AG20443 (cell line): ENCODE measurements at regions not wholly inside any gene's neighbourhood (a gene's known extent, or its start where the extent isn't known, plus 50 kb on each side); places are given as distances from the start of the nearest gene placed in this dataset.

Experiments
- DNase-seq: peaks from one replicate; pipeline ENCODE4 v3.0.0; 2012; ENCODE audit warnings: low spot score, mixed read lengths

DNA sequence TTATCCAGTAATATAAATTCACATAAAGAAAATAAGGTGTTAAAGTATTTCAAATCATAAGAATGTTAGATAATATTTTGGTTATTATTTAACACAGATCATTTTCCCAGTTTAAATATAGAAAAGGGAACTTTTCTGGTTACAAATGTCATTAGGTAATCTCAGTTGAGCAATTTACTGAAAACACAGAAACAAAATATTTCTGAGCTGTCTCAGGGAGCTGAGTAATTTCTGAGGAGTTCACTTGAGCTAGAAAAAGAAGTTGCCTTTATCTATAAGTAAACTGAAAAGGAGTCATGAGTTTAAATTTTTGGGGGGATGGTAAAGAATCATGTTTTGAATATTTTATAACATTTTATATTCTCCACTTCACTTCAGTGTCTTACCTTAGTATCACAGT, 855.4 kb upstream of the ARPP21 start:
- no peak for DNase-seq

DNA sequence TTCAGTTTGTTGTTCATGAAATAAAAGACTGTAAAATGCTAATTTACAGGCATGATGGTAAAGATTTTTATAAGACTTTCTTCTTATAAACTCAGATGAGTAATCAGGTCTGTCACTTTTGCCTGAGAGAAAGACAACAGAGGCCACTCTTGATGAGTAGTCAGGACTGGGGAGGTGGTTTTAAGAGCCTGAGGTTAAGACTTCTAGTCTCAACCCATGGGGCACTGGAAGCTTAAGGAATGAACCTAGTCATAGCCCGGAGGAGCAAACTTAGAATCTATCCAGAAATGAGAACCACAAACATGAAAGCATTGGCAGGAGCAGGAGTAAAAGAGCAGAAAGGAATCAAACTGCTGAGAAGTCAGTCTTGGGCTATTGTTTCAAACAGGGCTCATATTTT, 846.3 kb upstream of the ARPP21 start:
- no peak for DNase-seq

DNA sequence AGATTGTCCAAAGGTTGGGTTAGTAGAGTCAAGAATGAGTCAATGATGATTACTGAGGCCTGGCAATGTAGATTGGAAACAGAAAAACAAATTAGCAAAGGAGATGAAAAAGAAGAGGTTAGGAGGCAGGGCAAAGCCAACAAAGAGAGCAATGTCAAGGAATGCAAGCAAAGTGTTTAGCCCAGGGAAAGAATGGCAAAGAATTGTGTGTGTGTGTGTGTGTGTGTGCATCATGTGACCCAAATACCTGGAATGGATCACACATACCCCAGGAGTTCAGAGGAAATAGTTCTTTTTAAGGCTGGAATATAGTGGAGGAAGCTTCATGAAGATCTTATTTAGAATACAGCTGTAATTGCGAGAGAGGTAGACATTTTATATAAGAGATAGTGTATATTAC, 831.7 kb upstream of the ARPP21 start:
- no peak for DNase-seq

DNA sequence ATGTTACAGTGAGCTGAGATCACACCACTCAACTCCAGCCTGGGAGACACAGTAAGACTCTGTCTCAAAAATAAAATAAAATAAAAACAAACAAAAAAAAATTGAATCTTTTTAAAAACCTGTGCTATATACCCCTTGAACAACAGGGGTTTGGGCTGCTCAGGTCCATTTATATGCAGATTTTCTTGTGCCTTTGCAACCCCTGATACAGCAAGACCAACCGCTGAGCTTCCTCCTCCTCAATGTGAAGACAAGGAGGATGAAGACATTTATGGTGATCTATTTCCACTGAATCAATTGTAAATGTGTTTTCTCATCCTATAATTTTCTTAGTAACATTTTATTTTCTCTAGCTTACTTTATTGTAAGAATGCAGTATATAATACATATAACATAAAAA, 831.0 kb upstream of the ARPP21 start:
- DNase-seq, result no peak

DNA sequence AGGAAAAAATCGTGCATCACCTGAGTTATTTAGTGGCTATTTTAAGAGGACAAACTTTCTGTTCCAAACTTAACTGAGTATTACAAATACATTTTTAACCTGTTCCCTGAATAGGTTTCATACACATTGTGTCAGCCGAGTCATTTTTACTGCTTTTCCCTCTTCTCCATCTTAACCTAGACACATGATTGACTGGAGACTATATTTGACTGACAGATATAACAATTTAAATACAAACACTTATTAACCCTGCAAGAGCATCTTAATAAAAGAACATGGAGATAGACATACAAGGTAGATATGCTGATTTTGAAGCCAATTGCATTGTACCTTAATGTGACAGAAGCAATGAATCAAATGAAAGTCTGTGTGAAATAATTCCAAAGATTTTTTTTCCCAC, 810.5 kb upstream of the ARPP21 start:
- no peak for DNase-seq

DNA sequence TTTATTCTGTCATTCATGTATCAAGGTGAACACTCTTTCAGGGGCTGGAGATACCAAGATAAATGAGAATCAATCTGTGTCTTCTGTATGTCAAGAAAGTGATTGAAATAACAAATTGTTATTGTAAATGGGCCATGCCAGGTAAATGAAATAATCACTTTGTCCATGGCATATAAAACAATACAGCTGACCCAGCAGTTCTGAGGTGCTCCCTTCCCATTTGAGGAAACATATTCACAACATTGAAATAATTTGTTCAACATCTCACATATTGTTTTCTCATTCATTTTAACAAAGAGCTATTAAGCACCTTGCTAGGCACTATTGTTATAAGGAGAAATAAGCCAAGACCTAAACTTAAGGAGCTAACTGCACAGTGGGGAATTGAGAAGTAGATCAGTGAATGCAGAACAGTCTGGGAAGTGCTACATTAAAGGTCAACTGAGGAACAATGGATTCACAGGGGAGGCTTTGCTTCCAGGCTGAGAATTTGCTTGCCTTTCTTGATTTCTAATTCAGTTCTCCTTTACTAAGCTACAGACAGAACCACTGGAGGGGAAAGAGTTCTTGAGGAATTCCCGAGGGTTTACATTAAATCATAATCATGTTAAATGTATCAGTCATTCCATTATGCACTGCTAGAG, 806.3 kb upstream of the ARPP21 start:
- DNase-seq, result no peak

DNA sequence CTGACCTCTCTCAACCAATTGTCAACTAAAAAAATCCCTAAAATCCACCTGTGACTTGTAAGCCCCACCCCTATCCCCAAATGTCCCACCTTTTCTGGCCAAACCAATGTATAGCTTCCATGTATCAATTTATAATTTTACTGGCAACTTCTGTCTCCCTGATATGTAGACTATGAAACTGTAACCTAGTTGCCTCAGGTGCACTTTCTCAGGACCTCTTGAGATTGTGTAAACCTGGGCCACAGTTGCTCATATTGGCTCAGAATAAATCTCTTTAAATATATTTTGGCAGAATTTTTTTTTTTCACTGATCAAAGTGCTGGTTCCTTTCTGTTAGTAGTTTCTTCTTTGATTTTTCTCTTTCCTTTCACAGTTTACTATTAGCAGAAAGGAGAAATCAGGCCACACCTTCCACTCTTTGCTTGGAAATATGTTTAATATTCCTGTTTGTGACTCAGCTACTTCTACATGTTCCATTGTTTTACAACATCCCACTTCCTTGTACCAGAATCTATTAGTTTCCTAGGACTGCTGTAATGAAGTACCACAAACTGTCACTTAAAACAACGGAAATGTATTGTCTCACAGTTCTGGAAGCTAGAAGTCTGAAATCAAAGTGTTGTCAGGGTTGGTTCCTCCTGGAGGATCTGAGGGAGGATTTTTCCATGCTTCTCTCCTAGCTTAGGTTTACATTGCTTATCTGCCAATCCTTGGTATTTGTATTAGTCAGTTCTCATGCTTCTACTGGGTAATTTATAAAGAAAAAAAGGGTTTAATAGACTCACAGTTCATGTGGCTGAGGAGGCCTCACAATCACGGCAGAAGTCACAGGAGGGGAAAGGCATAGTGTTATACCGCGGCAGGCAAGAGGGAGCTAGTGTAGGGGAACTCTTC, 801.2 kb upstream of the ARPP21 start:
- DNase-seq, result no peak

DNA sequence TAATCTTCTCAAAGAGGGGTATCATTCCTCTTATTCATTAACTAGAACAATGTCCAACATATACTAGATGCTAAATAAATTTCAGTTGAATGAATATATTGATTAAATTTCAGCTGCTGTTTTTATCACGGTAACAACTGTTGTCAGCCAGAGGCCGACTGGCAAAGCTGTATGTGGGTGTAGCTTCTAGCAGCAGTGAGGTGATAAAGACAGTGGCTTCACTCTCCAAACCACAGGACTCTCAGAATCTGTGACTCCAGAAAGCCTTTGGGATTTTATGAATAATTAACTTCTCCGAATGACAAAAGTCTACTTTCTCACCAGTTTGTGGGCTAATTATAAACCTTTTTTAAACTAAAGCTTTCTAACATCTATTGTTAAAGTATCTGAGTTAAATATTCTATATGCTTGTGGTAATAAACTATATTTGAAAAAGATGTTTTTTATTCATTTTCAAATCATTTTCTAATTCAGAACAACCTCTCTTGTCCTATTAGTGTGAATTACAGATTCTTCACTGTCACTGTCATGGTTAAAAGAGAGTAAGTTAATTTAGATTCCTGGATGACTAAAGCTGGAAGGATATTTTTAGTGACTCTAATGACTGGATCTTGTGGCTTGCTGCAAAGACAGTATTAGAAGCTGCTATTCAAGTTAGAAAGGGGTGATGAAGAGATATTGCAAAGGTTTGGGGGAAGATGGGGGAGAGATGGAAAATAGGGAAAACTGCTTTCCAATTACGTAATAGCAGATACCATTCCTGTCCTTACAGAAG, 796.4 kb upstream of the ARPP21 start:
- no peak for DNase-seq

DNA sequence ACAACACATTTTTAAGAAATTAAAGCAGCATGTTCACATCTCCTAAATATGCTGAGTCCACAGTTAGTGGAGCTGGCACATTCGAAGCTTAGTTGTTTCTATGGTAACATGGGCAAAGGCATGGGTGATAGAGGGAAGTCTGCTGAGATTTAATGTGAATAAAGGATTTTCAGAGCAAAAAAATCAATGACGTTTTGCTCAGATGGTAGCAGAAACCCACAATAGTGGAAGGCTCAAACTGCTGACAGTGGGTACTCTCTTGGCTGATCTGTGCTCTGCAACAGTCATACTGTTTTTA, 795.1 kb upstream of the ARPP21 start:
- DNase-seq, result no peak

DNA sequence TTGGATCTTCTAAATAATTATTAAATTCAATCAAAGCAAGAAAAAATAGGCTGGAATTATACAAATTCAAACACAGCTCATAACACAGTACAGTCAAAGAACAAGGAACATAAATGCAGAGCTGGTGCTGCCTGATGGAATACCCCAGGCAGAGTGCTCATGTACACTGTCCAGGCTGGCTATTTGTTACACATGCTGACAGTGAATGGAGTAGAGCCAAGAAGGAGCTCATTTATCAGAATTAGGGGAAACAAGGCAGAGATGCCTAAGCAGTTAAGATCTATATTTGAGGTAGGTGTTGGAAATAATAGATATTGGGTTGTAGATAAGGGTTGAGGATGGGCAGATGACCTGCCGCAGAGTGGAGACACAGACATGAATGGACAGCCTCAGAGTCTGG, 788.2 kb upstream of the ARPP21 start:
- no peak for DNase-seq

DNA sequence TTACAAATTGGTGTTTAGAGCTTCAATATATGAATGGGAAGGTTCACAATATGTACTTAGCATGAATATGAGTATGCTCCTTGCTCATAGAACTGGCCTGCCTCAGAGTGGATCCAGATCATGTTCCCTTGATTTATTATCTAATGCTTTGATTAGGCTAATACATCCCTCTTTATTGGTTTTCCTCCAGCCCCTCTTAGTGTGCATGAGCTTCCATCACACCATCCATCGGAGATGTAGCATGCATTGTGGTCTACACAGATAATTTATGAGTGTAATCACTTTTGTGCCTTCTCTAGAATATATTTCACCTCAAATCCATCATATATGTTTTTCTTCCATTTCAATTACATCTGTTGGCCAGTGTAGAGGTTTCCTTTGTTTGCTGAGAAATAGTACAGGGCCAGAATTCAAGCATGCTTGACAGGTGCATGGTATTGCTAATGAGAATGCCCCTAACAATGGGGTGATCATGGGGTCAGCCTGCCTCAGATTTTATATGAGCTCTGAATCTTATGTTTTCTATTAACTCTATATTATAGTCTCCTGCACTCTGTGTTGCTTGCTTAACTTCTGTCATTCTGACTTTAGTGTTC, 786.4 kb upstream of the ARPP21 start:
- no peak for DNase-seq

DNA sequence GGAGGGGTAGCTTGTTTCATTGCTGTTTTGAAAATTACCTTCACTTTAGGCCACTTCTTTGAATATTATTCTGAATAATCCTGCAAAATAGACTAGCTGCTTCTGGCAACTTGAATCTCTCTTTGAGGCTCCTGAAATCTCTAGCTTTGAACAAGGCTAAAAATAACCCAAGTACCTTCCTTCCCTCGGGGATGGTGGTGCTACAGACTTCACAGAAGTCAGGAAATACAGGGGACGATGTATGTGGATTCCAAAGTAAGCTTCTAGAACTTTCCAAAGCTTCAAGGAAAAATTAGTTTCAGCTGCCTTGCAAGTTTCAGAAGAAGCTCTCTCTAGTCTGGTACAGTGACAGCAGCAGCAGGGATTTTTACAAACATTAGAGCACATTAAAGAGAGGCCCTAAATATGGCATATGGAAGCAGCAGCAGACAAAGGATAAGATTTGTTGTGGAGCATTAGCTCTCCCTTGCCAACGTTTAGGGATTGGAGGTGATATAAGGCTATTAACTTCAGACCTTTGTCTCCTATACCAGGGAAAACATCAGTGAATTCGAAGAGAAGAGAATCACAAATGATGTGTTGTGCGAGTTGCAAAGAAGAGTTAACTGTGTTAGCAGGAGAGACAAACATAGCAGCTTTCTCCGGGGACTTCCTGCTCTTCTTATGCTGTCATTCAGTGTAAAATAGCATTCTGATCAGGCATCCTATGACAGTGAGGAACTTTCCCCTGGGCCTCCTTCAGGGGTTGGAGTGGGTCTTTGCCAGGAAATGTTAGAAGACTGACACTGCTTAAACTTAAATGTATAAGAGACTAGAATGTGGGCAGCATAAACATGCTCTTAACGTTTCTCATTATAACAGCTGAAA, 783.0 kb upstream of the ARPP21 start:
- no peak for DNase-seq

DNA sequence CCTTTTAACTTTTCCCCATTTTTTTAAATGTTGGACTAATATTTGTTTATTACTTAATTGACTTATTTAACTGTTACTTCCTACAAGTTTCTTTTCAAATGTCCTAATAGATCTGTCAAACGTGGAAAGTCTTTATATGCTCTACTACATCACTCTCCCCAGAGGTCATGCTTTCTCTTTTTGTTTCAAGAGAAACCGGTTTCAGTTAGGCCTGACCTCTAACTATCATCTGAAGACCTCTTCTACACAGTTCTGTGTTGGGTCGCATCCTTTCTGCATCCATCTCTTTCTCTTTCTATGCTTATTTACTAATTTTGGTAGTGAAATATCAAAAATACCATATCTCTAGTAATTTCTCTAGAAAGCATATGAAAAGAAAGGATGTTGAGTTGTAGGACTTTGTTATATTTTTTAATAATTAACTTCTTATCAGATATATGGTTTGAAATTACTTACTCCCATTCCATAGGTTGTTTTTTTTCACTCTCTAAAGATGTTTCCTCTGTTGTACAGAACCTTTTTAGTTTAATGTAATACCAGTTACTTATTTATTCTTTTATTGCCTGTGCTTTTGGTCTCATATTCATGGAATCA, 781.2 kb upstream of the ARPP21 start:
- no peak for DNase-seq

DNA sequence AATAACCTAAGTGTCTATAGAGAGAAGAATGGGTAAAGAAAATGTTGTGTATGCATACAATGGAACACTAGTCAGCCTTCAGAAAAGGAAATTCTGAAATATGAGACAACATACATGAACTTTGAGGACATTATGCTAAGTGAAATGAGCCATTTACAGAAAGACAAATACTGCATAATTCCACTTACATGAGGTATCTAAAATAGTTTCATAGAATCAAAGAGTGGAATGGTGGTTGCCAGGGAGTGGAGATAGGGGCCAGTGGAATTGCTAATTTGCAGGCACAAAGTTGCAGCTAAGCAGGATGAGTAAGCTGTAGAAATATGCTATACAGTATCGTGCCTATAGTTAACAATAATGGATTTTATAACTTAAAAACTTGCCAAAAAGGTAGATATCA, 779.6 kb upstream of the ARPP21 start:
- no peak for DNase-seq

DNA sequence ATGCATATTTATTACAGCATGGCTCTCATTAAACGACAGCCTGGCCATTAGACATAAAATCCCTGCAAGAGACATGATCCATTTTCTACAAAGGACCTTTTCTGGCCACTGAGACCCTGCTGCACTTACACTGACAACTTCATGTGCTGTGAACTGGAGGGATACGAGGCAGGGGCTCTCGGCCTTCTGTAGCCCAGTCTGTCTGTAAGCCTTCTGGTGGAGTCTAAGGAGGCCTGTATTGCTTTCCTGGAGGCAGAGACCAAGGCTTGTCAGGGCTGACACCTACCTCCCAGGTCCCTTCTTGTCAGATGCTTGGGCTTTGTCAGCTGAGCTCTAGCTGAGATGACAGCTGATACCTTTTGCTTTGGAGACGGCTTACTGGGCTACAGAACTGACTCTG, 776.9 kb upstream of the ARPP21 start:
- no peak for DNase-seq

DNA sequence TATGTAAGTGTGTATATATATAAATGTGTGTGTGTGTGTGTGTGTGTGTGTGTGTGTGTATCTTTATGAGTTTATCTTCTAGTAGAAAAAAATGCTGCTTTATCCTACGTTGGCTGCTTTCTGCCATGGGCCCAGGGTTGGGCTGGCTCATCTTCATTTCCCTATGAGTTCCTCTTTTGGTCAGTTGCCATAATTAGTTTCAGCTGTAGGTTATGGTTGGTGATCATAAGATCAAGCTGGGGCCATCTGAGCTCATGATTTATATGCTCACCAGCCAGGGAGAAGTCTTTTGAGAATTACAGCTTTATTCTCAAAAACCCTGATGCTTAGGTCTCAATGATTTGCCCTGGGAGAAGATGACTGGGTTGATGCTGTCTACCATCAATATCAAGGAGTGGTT, 775.8 kb upstream of the ARPP21 start:
- no peak for DNase-seq

DNA sequence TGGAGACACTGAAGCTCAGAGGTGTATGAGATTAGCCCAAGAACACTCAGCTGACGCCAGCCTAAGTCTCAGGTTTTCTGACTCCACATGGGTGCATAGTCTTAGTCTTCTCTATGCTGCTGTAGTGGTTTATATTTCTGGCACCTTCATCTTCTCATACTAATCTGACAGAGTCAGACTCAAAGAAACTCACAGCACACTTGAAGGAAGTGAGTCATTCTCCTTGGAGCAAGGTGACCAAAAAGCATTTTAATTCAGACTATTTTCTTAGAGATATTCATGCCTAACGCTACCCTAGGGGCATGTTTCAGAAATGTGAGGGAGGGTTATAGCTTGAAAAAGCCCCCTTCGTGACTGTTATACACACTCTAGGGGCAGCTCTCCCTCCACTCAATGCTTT, 775.3 kb upstream of the ARPP21 start:
- DNase-seq, result no peak

DNA sequence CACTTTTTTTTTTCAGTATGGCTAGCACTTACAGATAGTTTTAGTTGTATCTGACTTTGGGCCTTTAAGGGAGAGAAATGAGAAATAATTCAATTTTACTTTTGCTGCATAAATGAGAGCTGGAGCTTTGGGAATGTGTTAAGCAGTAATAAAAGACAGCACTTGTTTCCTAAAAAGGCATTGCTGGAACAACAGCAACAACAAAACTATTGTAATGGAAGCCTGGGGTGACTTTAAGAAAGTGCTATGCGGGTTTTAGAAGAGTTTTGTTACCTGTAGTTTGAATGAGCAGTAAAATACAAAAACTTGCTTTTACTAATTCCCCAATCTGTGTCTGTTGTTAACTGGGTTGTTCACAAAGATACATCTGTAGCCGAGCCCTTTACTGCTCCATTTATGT, 774.0 kb upstream of the ARPP21 start:
- no peak for DNase-seq

DNA sequence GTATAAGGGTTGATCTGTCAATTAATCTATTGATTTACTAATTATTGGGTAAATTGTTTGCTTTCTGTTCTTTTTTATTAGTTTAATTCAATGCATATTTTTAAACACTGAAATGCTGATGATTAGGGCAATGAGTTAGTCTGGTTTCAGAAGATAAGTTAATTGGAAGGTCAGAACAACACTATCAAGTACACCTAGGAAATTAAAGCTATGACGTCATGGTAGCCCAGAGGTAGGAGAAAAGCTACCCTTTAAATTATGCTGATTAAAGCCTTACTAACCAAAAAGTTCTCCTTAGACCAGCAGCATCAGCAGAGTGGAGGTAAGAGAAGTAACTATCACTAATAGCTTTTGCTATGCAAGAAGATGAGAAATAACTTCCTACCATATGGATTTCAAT, 770.4 kb upstream of the ARPP21 start:
- DNase-seq, result no peak

DNA sequence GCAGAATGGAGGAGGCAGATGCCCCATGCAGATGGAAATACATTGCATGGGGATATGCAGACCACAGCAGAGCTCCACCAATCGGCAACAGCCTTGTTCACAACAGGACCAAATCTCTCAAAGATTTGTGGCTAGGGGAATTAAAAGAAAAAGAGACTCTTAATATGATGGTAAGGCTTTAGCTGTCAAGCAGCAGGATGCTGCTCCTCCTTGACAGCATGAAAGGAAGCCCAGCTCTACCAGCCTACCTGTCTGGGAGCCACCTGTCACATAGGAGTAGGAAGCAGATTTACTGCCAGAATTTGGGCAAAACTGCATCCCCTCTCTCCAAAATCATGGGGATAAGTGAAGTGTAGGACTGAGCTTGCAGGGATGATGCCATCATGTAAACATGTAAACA, 769.6 kb upstream of the ARPP21 start:
- DNase-seq, result no peak

DNA sequence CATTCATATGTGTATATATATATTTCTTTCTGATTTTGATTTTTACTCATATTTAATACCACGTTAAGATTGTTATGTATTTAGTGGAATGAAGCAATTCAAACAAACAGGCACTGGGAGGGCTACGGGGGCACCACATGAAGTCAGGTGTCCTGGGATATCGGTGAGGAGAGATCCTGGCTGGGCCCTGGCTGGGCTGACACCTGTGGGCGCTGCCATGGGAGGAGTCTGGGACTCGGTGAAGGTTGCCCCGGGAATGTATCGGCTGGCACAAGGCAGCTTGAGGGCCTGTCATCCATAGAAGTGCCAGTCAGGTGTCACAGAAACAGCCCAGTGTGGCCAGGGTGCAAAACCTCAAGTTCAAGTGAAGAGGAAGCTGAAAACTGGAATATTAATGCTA, 766.9 kb upstream of the ARPP21 start:
- DNase-seq, result no peak

DNA sequence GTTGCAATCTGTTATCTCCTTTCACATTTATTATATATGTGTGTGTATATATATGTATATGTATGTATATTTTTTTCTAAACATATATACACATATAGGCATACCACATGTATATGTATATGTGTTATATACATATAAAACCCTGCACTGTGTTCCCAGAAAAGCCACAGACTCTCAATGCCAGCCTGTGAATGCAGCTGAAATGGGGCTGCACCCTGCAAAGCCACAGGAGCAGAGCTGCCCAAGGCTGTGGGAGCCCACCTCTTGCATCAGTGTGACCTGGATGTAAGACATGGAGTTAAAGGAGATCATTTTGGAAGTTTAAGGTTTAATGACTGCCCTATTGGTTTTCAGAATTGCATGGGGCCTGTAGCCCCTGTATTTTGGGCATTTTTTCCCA, 762.3 kb upstream of the ARPP21 start:
- no peak for DNase-seq
